ENCODE measurements at regions not wholly inside any gene's neighbourhood (a gene's known extent, or its start where the extent isn't known, plus 50 kb on each side); places are given as distances from the start of the nearest gene placed in this dataset.
"Not testable (repeated sequence)": the region's sequence is repeated elsewhere in the genome, so short reads cannot be mapped to it uniquely, and the experiment has no call there.

- no peak for DNase-seq
- intact Hi-C loops (cut with DNase I) = no loop called here
These were observed 134.8 kb upstream of the KLF6 start for GRCh38 chr10:3919709-3920308.

- intact Hi-C loops (cut with DNase I); DNase-seq: not testable (repeated sequence)
These were observed 132.4 kb upstream of the KLF6 start for GRCh38 chr10:3917392-3917791.

DNA sequence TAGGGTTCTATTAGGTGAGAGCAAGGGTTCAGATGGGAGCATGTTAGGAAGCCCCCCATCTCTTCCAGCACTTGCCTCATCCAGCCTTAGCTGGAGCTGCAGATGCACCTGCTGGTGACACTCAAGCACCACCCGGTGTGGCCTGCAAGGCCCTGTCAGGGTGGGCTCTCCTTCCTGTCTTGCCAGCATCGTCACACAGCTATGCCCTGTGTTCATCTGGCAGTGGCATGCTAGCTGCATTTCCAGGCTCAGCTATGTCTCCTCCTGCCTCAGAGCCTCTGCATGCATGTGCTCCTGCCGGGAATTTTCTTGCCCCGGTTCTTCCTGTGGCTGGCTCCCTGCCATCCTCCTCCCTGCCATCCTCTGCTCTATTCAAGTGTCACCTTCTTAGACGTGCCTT is 129.7 kb upstream of the KLF6 start:
- DNase-seq = no peak

DNA sequence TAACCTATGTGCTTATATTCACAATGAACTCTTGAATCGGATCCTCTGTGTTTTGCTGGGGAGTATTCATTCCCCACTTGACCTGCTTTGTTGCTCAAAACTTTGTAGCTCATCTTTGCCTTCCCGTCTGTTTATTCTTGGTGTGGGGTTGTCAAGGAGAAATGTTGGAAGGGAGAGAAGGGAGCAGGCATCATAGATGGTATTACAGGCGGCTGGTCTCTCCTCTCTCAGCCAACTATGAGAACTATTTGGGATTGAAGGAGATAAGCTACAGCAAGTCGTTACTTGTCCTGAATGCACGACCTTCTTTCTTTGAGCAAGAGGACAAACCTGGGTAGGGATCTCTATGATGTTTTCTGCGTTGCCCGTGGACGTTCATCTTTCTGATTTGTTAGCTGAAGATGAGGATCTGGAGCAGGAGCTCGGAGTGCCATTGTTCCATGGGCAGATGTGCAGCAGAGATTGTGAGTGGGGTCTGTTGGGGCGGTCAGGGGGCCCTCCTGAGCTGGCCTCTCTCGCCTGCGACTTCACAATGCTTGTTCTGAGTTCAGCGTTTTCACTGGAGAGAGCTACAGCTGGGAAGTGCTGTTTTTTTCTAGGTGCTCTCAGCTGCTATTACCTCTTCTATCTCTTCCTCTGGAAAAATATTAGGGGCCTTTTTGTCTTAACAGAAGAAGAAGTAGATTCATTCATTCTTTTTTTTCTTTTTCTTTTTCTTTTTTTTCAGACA is 126.9 kb upstream of the KLF6 start:
- no peak for DNase-seq
- intact Hi-C loops (cut with DNase I) = no loop called here

More for the DNA sequence above, 129.7 kb upstream of the KLF6 start:
- intact Hi-C loops (cut with DNase I) = no loop called here

GRCh38 chr10:3911241-3911640 is 126.2 kb upstream of the KLF6 start:
- DNase-seq = no peak
- intact Hi-C loops (cut with DNase I) = no loop called here

DNA sequence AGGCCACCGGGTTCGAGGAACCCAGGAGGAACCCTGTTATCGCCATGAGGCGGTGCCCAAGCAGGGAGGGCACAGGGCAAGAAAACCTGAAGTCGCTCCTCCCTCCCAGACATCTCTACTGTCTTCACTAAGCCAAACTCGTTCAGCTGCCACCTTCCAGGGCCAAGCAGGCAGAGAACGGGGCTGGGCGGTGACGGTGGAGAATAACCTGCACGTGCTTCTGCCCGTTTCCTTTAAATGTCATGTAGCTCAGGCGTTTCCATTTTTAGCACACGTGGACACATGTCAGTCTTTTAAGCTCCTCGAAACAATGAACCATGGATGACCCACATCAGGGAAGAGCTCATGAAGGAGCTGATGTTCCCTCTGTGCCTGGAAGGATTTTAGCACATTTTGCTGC is 124.3 kb upstream of the KLF6 start:
- intact Hi-C loops (cut with DNase I) = no loop called here
- DNase-seq = no peak

- DNase-seq = no peak
- intact Hi-C loops (cut with DNase I) = no loop called here
These were observed 123.2 kb upstream of the KLF6 start for GRCh38 chr10:3908183-3908582.

GRCh38 chr10:3907514-3907913 is 122.5 kb upstream of the KLF6 start:
- intact Hi-C loops (cut with DNase I) = no loop called here
- DNase-seq = no peak

GRCh38 chr10:3906511-3907111 is 121.6 kb upstream of the KLF6 start:
- DNase-seq = no peak
- intact Hi-C loops (cut with DNase I) = no loop called here

- intact Hi-C loops (cut with DNase I) = no loop called here
- DNase-seq = no peak
These were observed 119.5 kb upstream of the KLF6 start for GRCh38 chr10:3904419-3904960.

- DNase-seq = no peak
- intact Hi-C loops (cut with DNase I) = no loop called here
These were observed 117.9 kb upstream of the KLF6 start for GRCh38 chr10:3902809-3903410.

DNA sequence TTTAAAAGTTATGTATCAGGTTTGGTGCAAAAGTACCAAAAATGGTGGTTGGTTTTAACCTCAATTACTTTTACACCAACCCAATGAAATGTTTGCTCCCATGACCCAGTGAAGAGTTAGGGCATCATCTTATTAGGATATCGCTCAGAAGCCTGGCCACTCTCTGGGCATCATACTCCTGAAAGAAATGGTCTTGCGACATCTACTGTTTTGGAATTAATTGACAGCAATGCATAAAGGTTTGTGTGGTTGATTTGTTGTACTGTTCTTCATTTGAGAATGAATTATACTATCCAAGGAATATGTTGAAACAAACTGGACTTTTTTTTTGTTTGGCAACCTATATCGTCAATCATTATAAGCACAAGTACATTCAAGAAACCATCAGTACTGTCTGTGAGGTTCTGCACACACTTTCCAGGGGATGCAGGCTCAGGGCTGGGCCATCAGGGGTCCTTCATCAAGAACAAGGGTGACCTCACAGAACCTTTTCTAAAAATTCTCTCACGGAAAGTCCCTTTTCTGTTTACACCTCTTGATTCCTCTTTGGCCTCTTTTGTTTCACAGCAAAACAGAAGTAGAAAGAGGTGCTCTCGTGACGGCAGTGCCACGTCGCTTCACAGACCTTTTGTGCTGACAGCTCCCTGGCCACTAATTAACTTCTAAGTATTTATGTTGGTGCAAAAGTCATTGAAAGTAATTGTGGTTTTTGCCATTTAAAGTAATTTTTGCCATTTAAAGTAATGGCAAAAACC is 117.2 kb upstream of the KLF6 start:
- no peak for DNase-seq
- intact Hi-C loops (cut with DNase I) = no loop called here

GRCh38 chr10:3901370-3901769 is 116.4 kb upstream of the KLF6 start:
- intact Hi-C loops (cut with DNase I) = no loop called here
- no peak for DNase-seq

DNA sequence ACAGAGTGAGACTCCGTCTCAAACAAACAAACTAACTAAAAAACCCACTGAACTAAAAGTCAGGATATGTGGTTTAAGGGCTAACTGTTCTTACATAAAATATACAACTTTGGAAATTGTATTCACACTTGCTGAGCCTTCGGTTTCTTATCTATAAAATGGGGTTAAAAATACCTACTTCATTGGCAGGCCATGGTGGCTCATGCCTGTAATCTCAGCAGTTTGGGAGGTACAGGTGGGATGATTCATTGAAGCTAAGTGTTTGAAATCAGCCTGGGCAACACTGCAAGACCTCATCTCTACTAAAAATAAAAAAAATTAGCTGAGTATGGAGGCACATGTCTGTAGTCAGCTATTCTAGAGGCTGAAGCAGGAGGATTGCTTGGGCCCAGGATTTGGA is 115.4 kb upstream of the KLF6 start:
- no peak for DNase-seq
- intact Hi-C loops (cut with DNase I) = no loop called here

- no peak for DNase-seq
- intact Hi-C loops (cut with DNase I) = no loop called here
These were observed 113.8 kb upstream of the KLF6 start for GRCh38 chr10:3898821-3899220.

DNA sequence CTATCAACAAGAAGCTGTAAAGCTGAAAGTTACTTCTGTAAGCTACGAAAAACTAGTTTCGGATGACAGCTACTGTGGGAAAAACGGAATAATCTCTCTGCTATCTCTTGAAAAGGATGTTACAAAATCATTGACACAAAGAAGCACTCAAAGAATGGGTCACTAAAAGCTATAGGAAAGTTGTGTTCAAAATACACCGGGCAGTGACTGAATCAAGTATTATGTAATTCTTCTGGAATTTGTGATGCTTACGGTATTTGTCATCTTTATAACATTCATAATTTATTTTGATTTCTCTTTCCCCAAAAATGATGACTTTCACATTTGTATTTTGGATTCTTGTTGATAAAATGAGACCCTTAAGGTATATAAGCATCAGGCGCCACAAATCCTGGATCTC is 112.1 kb upstream of the KLF6 start:
- no peak for DNase-seq
- intact Hi-C loops (cut with DNase I) = no loop called here

DNA sequence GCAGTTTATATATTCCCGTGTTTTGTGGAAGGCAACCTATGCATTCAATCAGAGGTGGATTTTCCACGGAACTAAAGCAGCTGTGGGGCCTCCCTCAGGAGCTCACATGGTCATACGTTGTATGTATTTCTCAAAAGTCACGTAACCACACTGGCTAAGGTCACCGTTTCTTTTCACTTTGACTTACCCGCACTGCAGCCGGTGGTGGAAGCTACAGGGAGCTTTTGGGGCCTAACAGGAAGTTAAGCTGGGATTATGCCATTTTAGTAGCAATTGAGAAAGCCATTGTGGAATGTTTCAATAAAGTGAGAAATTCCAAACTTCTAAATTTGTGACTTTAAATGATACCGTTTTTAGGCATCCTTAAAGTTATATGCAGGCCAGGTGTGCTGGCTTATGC is 111.2 kb upstream of the KLF6 start:
- intact Hi-C loops (cut with DNase I) = no loop called here

DNA sequence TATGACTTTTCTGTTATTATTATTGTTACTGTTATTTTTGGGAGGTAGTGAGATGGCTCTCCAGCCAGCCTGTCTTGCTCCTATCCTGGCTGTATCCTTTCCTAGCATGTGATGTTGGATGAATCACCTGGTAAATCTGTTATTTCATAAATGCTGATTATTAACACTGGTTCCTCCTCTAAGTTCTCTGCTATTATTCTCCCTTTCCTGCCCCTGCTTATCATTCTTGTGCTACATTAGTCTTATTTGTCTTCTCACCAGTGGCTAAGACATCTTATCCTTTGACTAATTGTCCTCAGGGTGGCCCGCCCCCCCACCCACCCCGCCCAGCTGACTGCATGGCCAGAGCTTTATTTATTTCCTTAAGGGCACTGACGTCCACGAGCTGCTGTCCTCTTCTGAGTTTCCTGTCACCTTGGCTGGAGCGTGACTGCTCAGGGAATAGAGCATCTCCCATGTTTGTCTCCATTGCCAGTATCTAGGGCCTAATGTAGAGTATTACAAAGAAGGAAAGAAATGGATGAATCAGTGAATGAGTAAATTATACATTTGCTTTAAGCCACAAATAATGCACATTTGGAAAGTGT is 110.1 kb upstream of the KLF6 start:
- no peak for DNase-seq
- intact Hi-C loops (cut with DNase I) = no loop called here

More for the DNA sequence above, 111.2 kb upstream of the KLF6 start:
- DNase-seq = no peak

DNA sequence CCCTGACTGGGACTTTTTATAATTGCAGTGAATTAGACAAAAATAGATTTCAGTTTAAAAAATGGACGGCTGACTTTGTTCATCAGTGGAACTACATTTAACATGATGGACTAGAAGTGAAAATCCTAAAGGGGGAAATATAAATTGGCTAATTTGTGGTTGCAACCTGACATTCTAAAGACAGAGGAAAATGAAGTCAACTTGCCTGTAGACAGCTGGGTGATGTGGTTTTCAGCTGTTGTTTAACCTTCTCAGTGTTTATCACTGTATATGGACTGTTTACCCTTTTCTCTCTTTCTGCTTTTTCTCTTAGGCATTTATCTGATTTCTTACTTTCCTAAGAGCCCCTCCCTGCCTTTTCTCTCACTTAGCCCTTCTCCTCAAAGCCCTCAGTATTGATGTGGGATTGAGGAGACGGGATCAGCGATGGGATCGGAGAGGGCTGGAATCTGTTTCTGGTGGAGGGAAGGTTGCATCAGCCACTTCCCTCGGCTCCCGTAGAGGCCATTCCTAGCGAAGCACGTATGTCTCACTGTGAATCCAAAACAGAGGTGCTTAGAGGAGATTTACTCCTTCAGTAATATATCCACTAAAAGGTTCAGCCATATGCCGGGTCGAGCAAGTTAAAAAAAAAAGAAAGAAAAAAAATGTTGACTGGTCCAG is 109.0 kb upstream of the KLF6 start:
- DNase-seq = no peak
- intact Hi-C loops (cut with DNase I) = no loop called here
